ENCODE measurements at regions not wholly inside any gene's neighbourhood (a gene's known extent, or its start where the extent isn't known, plus 50 kb on each side); places are given as distances from the start of the nearest gene placed in this dataset.

- TF ChIP-seq CTCF (IDR thresholded peaks at IDR 0.05; ENCODE audit: borderline replicate concordance, extremely low read depth, low read length, poor library complexity, severe bottlenecking) (no peak), EZH2 (IDR thresholded peaks at IDR 0.05; ENCODE audit: borderline replicate concordance, low read depth, low read length, severe bottlenecking) (no peak)
These were observed 121.8 kb upstream of the HDGFL1 start for GRCh38 chr6:22447249-22448196.
